ENCODE measurements at regions not wholly inside any gene's neighbourhood (a gene's known extent, or its start where the extent isn't known, plus 50 kb on each side); places are given as distances from the start of the nearest gene placed in this dataset.

DNA sequence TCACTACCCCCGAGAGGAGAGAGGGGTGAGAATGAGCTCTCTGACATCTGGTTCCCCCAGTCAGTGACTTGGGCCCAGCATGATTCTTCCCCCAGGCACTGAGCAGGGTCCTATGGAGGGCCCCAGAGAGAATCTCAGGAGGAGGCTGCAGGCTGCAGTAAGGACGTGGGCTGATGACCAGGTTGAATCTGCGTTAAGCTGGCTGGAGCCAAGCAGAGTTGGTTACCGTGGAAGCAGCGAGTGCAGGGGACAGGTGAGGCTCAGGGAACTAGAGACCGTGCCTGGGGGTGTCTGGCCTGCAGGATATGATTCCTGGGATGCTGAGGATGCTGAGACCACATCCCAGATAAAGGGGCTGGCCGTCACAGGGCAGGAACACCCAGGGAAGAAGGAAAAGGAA is 314.3 kb upstream of the IRX1 start:
- no peak for DNase-seq (ENCODE audit: low read depth in 2 of 2)

DNA sequence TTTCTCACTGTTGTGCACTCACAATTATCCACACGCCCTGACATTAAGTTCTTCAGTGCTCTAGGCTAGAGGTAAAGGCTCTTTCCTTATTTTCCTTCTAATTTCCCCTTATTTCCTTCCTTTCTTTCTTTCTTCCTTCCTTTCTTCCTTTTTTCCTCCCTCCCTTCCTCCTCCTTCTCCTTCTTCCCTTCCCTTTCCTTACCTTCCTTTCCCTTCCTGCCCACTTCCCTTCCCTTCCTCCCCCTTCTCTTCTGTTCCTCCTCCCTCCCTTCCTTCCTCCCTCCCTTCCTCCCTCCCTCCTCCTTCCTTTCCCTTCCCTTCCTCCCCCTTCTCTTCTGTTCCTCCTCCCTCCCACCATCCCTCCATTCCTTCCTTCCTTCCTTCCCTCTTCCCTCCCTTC is 317.0 kb upstream of the IRX1 start:
- DNase-seq (ENCODE audit: low read depth in 2 of 2): no peak

DNA sequence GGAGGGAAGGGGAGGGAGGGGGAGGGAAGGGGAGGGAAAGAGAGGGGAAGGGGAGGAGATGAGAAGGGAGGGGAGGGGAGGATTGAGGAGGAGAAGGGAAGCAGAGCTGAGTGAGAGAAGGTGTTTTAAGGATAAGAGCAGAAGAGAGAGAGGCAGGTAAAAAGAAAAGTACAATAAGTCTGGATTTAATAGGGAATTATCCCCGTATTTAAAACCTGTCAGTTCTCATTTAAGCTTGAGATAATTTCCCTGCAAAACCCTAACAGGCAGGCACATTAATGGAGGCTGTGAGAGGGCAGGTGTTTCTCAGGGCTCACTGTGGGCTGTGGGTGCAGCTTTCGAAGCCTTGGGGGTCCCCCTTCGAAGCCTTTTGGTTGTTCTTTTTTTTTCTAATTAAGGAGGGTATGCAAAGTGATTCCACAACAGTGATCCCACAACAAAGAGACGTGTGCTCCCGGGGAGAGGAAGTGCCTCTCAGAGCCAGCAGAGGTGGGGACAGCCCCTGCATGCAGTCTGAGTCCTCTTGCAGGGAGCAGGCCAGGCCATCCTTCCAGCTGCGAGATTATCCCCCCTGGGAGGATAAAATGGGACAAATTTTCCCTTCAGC is 317.9 kb upstream of the IRX1 start:
- DNase-seq (ENCODE audit: low read depth in 2 of 2): no peak

DNA sequence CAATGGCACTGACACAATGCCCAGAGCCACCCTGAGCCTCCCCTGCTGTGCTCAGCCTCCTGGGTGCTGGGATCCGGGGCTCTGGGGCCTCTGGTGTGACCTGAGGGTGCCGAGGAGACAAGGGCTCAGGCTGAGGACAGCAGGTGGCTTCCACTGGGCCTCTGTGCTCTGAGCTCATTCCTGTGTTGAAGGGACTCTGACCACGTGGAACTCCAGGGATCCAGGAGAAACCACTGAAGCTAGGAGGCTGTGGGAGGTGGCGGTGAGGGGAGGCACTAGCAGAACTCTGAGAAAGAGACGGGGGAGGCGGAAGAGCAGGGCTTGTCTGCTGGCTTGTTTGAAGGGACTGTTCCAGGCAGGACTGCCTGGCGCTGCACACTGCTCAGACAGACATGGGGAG is 318.7 kb upstream of the IRX1 start:
- no peak for DNase-seq (ENCODE audit: low read depth in 2 of 2)

DNA sequence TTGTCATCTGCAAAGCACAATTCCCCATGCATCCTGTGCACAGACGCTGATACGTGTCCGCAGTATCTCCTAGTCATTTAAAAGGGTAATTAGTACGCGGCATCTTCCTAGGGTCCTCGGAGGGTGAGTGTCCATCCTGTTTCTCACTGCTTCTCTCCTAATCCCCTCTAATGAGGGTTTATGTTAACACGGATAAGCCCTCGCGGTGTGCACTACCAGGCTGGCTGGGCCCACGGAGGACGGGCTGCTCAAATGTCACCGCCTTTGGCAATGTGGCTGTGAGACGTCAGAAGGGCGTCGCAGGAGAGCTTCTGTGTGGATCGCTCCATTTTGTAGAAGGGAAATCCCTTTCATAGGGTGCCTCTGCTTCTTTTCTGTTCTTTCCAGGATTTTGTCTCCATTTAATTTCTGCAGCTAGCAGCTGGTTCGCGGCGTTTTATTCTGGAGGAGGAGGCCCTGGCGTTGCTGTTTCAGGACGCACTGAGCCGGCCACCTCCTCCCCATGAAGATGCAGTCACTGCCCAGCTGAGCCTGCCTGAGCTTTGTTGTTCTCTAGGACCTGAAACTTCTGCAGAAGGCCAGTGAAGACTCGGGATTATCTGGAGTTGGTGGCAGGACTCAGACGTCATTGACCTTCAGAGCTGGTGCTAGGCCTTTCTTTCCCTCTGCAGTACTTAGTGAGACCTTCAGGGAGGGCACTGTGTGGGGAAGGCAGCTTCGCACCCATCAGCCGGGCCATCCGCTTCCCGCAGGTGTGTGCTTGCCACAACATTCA is 326.1 kb upstream of the IRX1 start:
- no peak for DNase-seq (ENCODE audit: low read depth in 2 of 2)

DNA sequence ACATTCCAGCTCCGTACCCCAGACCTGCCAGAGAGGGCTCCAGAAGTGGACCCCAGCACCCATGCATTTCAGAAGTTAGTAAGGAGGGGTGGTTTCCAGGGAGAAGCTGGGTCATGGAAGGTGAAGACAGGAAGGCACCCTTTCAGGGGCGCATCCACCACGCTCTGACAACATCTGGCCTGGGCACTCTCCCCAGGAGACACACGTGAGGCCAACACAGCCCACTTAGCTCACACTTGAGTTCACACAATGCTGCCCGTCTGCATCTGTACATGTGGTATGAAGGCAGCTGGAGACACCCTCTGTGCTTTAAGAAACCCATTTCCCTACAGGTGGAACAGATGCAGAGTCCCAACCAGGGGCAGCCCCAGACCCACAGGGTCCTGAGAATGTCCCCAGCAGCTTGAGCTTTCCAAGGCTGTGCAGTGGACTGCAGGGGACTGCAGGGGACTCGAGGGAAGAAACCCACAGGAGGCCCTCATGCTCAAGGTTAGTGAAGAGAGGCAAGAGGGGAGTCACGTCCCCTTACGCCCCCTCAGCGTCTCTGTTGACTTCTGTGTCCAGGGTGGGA is 326.8 kb upstream of the IRX1 start:
- no peak for DNase-seq (ENCODE audit: low read depth in 2 of 2)

DNA sequence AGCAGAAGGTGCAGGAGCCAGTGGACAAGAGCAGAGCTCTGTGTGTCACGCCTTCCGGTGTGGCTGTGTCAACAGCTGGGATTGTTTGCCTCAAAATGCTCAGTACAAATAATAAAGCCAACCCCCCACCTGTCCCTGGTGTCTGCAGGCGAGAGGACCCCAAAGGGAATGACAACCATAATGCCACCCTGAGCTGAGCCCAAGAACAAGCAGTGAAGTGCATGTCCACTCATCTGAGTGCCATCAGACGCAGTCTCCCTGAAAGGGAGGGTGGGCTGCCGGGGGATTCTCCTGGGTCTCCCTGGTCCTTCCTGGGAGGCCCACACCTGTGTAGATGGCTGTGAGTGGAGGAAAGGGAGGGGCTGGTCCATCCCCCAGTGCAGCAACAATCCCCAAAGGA is 328.8 kb upstream of the IRX1 start:
- no peak for DNase-seq (ENCODE audit: low read depth in 2 of 2)

DNA sequence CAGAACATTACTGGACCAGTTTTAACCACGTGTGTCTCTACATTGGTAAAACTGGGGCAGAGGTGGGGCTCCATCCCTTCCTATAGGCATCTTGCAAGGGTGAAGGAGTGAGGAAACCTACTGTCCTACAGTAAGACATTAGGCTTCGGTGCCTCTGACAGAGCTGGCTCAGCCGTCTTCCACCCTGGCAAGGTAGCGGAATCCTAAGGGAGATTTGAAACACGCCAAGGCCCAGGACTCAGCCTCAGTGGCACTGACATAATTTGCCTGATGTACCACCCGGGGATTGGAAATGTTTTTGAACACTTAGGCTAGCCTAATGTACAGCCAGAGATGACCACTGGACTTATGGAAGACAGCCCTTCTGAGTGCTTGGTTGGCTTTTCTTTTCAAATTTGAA is 329.7 kb upstream of the IRX1 start:
- DNase-seq (ENCODE audit: low read depth in 2 of 2): no peak

DNA sequence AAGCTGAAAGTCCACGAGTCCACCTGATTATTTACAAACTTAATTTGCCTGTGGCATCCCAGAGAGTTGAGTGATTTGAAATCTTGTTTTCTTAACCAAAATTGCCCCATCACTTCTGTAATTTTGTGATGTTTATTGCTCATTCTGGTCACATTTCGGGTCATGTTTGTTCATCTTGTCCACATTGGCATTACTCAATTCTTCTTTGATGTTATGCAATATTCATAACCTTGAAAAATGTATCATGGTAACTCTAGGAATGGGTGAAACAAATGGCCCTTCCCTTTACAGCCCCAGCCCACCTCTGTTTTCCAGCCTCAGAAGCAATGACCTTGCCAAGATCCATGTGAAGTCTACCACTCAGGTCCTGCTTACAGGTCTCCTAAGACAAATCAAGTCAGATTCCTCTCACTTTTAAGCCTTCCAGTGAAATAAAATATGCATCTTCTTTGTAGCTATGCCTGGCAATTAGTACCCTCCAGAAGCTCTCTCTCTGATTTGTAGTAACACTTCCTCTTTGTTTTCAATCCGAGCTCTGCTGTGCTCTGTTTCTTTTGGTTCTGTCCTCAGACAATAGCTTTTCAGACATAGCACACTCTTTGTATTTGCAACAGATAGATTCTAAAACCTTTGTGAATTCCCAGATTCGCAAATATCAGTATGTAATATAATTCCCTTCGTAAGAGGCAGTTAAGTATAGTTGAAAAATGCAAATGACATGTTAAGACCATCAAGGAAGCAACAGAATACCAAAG is 330.3 kb upstream of the IRX1 start:
- DNase-seq (ENCODE audit: low read depth in 2 of 2): no peak

DNA sequence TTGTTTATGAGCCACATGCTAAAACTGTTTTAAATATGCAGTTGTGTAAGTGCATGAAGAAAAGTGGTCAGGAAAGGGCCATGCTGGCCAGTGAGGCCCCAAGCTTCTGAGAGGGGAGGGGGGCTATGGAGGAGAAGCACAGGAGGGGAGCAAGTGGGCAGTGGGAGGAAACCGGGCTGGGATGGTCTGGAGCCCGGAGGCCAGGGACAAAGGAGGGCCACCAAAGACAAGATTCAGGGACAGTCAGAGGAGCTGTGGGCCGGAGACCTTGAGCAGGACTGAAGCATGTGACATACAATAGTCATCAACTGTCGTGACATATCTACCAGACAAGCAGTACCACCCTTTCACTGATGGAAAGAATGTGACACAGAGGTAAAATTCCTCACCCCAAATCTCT is 333.2 kb upstream of the IRX1 start:
- no peak for DNase-seq (ENCODE audit: low read depth in 2 of 2)

DNA sequence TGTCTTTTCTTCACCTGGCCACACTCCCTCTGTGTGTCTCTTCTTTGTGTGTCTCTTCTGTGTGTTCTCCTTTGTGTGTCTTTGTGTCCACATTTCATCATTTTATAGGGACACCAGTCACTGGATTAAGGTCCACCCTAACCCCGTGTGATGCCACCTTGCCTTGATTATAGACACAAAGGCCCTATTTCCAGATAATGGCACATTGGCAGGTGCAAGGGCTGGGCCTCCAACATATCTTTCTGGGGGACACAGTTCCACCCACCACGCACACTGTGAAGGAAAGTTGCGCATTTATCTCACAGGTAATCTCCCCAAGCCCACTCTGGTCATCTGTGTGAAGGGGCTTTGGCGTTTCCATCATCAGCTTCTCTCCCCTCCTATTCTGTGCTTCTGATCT is 334.6 kb upstream of the IRX1 start:
- no peak for DNase-seq (ENCODE audit: low read depth in 2 of 2)

DNA sequence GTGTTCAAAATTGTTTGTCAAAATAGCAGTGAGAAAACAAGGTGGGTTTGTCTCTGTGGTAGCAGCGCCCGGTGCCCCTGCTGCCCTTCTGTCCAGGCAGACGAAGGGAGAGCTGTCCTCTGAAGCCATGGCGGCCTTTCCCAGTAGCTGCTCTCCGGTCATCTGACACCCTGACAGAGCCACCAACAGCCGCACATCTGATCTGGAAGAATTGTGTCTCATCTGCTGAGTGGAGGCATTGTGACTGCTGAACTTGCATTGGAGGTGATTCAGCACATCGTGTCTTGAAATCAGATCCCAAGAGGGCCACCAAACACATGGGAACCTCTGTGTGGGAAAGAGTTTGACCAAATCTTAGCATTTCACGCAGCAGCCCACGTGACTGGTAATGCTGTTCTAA is 337.6 kb upstream of the IRX1 start:
- DNase-seq (ENCODE audit: low read depth in 2 of 2): no peak

DNA sequence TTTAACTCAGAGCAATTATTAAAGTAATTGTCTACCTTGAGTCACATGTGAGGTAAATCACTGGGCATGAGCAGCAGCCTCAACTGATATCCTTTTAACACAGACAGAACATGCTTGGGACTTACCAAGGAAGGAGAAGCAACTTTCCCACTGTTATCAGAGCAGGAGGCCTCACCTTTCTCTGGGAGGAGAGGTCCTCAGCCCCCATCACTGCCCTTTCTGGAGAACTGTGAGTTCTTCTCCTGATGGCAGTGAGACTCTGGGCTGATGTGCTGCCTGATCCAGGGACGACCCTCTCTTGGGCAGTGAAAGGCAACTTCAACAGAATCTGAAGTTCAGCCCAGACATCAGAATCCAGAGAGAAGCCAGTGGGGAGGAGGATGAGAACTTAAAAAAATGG is 343.4 kb upstream of the IRX1 start:
- DNase-seq (ENCODE audit: low read depth in 2 of 2): no peak

DNA sequence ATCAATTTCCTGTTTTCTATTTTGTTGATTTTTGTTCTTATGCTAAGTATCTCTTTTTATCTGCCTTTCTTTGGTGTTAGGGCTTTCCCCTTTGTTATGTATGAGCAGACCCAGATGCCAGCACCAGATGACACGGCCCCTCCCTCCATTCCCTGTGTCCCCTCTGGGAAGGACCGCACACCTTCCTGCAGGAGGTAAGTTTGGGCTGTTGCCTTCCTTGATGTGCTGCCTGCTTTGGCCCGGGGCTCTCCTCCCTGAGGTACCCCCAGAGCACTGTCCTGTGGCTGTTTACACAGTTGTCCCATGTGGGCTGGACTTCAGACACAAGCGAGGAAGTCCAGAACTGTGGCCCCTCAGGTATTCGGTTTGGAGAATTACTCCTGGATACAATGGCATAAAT is 343.8 kb upstream of the IRX1 start:
- no peak for DNase-seq (ENCODE audit: low read depth in 2 of 2)

DNA sequence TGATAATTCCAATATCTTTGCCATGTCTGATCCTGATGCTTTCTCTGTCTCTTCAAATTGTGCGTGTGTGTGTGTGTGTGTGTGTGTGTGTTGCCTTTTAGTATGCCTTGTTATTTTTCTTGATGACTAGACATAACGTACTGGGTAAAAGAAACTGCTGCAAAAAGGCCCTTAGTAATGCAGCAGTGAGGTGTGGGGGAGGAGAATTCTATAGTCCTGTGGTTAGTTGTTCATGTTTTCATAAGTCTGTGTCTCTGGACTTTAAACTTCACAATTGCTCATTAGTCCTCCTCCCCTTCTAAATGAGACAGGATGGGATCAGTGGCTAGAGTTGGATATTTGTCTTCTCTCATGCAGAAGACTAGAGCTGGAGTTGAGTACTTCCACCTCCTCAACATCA is 346.2 kb upstream of the IRX1 start:
- no peak for DNase-seq (ENCODE audit: low read depth in 2 of 2)

DNA sequence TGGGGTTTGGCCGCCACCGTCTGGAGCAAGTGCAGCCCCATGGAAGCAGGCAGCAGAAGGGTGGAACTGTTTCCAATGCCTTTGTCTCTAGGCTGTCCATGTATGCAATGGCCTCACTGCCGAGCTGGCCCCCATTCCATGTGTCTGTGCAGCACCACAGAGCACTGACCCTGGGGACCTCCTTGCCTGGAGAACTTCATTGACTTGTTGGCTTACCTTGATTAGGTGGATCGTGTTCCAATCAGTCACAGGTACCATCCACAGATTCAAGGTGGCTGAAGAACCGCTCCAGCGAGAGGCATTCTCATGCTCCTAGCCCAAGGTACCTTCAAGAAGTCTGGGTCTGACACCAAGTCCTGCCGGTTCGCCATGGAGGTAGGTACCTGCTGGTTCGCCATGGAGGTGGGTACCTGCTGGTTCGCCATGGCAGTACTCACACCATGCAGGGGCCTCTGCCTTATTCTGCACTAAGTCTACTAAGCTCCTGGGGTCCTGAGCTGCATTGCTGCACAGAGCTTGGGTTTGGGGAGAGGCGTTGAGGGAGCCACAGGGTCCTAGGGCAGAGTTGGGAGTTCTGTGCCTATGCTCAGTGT is 358.3 kb upstream of the IRX1 start:
- no peak for DNase-seq (ENCODE audit: low read depth in 2 of 2)

DNA sequence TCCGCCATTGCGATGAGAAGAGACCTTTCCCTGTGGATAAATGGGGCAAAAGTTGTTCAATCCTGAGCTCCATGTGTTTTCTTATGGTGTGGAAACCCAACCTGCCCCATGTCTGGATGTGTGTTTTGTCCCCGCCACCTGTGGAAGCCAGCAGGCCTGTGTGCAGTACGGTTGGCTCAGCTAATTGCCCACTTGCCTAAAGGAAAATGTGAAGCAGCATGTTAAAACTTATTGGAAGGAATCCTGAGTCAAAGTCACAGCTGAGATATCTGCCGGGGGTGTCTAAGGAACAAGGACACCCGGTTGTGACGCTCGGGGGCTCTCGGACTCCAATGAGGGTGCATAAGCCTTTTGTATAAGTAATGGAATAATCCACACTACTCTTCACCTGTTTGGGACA is 361.1 kb upstream of the IRX1 start:
- no peak for DNase-seq (ENCODE audit: low read depth in 2 of 2)

DNA sequence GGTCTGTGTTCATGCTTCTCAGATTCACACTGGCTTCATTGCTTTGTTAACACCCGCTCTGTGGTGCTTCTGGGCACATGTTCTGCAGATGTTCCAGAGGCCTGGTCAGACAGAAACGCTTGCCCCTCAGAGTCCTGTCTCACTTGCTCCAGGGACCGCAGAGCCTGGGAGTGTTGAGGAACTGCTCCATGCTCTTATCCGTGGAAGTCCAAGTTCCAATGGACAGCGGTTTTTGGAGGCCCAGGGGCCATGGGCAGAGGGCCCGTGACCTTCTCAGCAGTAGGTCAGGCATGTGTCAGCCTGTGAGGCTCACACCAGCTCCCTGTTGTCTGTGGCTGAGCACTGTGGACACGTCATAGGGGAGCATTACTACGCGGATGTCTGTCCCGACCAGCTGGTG is 364.7 kb upstream of the IRX1 start:
- DNase-seq (ENCODE audit: low read depth in 2 of 2): no peak

DNA sequence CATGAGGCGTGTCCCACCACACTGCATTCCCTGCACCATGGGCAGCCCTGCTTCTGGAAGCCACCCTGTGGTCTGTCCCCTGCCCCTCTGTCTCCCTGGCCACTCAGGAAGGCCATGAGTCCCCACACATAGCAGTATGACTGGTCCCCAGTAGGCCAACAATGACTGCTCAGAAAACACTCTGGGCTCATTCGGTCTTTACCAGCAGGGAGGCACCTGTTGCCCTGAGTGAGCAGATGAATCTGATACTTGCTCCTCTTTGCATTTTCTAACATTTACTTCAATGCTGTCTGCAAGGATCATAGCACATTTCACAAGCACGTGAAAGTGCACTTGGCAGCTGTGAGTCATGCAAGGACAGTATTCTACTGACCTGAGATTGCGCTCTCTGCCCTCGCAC is 365.4 kb upstream of the IRX1 start:
- no peak for DNase-seq (ENCODE audit: low read depth in 2 of 2)

DNA sequence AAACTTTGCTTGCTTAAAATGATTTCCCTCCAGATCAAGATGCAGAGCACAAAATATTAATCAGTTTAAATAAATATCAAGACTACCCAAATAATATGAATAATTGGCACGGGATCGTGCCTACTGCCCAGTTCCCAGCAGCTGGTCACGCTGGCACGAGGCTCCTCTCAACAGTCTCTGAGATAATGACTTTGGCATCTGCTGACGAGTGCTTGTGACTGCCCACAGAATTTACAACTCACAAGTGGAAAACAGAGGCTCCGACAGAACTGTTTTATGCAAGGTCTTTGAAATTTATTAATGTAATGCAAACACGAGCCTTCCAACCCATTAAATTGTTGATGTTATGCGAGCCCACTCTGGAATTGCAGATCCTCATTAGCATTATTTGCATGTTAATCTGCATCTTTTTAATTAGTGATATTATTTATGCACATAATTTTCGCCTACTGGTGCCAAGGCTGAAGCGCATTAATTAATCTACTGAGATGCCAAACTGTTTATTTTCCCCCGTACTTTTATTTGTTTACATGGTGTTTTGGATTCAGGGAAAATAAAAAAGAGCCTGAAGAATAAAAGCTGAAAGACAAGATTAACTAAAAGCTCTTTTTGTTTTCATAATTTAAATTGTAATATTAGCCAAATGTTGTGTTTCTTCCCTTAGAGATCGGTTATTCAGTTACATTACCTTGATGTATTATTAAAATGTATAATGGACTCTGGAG is 369.3 kb upstream of the IRX1 start:
- no peak for DNase-seq (ENCODE audit: low read depth in 2 of 2)

DNA sequence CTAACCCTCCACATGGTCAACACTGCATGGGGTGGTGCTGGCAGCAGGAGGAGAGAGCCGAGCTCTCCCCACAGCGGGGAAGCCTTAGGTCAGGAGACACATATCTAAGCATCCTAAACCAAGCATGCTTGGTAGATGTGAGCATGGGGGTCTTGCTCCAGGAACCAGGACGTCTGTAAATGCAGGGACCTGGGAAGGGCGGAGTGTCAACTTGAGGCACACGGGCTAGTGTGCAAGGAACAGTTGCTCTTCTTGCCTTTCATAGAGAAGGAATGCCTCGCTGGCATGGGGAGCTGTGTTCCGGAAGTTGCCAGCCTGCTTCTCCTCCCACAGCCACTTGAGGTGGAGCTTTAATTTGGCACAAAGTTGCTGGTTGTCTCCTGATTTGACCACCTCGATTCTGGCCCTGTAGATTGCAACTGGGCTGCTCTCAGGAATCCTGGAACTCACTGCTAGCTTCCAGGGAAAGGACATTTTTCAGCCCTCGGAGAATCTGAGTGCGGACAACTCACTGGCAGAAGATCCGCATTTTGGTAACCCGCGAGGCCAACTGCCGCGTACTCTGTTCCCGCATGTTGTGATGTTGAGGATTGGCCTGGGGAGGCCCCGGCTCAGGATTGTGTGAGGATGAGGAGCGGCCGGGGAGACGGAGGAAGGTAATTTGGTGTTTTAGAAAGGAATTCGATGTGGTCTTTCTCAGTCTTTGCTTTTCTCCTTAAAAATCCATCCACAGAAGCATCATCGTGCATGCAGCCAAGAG is 370.3 kb upstream of the IRX1 start:
- no peak for DNase-seq (ENCODE audit: low read depth in 2 of 2)
